Effector memory CD8-positive, alpha-beta T cell (primary cell): ENCODE measurements at regions not wholly inside any gene's neighbourhood (a gene's known extent, or its start where the extent isn't known, plus 50 kb on each side); places are given as distances from the start of the nearest gene placed in this dataset.

Experiments
- ATAC-seq: fragments of 150-1000 bp; cut with Tn5 transposase; replicated peaks from 2 replicates; pipeline ENCODE4 v1.10.0; 2021; ENCODE audit warnings: mild to moderate bottlenecking, moderate library complexity
- DNase-seq, 3 experiments: peaks; one replicate each; pipeline ENCODE4 v3.0.0; 2021
- H3K27ac Mint-ChIP-seq, 2 donors: one replicate each; pipeline ENCODE4 v1.8.0; 2022; ENCODE audit warnings: mild to moderate bottlenecking in 2 of 2, mixed read lengths in 2 of 2, moderate library complexity in 2 of 2
- H3K27me3 Mint-ChIP-seq, 2 donors: one replicate each; pipeline ENCODE4 v1.8.0; 2022; ENCODE audit warnings: mixed read lengths in 2 of 2
- H3K36me3 Mint-ChIP-seq: one replicate; pipeline ENCODE4 v1.8.0; 2022; ENCODE audit warnings: mild to moderate bottlenecking, moderate library complexity, mixed read lengths; ENCODE audit not compliant: insufficient read depth
- H3K4me1 Mint-ChIP-seq, 2 donors: one replicate each; pipeline ENCODE4 v1.8.0; 2022; ENCODE audit warnings: low read depth in 2 of 2, mixed read lengths in 2 of 2
- H3K4me3 Mint-ChIP-seq, 2 donors: one replicate each; pipeline ENCODE4 v1.8.0; 2022; ENCODE audit warnings: mild to moderate bottlenecking in 2 of 2, mixed read lengths in 2 of 2, moderate library complexity in 2 of 2
- H3K9me3 Mint-ChIP-seq, 2 donors: one replicate each; pipeline ENCODE4 v1.8.0; 2022; ENCODE audit warnings: mixed read lengths in 2 of 2

GRCh38 chr5:68482199-68482598, 266.6 kb downstream of the PIK3R1 start:
- no peak overlapping the region for H3K27ac Mint-ChIP-seq
- H3K4me3 Mint-ChIP-seq, result no peak overlapping the region
- H3K4me1 Mint-ChIP-seq, result no peaks in the 10 kb centered on the region
- no peaks in the 10 kb centered on the region for H3K9me3 Mint-ChIP-seq
- no peaks in the 10 kb centered on the region for H3K36me3 Mint-ChIP-seq
- ATAC-seq (no peak), DNase-seq (no peak)
- H3K27me3 Mint-ChIP-seq, result peaks cover 17 to 44% of the 10 kb centered on the region in 2 donors

DNA sequence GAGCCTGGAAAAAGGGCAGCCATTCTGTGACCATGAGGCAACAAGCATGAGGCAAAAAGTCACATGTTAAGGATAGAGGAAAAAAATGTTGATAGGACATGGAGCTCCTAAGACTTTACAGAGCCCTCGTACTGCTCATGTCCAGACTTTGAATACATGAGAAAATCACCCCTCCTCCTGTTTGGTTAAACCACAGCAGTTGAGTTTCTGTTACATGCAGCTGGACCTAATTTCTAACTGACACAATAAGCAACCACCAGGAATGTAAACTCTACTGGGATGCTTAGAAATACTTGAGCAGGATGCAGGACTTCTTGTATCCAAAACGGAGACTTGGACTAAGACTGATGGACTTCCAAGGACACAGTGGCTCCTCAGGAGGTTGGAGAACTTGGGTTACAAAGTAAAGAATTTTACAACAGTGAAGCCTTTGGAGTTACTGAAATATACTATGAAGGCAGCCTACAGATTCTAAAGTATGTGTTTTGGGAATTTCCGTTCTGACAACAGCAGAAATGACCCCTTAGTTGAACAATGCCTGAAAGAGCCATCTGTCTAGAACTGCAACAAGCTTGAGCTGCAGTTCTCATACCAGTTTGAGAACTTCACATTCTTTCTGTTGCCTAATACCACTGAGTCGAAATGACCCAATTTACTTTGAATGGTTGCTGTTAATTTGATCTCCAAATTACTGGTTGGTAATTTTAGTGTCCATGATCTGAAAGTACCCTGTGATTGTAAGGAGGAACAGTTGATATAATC, 268.9 kb downstream of the PIK3R1 start:
- Mint-ChIP-seq H3K36me3 (no peaks in the 10 kb centered on the region), H3K27ac (no peak overlapping the region), H3K4me1 (no peaks in the 10 kb centered on the region), H3K9me3 (no peaks in the 10 kb centered on the region), H3K27me3 (peaks cover 24 to 43% of the 10 kb centered on the region in 2 donors), H3K4me3 (no peak overlapping the region)
- ATAC-seq (no peak), DNase-seq (no peak)

GRCh38 chr5:68489556-68489955, 274.0 kb downstream of the PIK3R1 start:
- Mint-ChIP-seq H3K9me3 (no peaks in the 10 kb centered on the region), H3K27ac (no peak overlapping the region), H3K36me3 (no peaks in the 10 kb centered on the region), H3K4me1 (no peaks in the 10 kb centered on the region), H3K27me3 (peaks cover 27% of the 10 kb centered on the region in 2 donors), H3K4me3 (no peak overlapping the region)
- ATAC-seq (no peak), DNase-seq (no peak)

GRCh38 chr5:68490406-68490805, 274.9 kb downstream of the PIK3R1 start:
- Mint-ChIP-seq H3K4me3 (no peak overlapping the region), H3K9me3 (no peaks in the 10 kb centered on the region), H3K4me1 (no peaks in the 10 kb centered on the region), H3K27ac (no peak overlapping the region), H3K27me3 (peaks cover 26 to 27% of the 10 kb centered on the region in 2 donors), H3K36me3 (no peaks in the 10 kb centered on the region)
- DNase-seq (no peak), ATAC-seq (no peak)

DNA sequence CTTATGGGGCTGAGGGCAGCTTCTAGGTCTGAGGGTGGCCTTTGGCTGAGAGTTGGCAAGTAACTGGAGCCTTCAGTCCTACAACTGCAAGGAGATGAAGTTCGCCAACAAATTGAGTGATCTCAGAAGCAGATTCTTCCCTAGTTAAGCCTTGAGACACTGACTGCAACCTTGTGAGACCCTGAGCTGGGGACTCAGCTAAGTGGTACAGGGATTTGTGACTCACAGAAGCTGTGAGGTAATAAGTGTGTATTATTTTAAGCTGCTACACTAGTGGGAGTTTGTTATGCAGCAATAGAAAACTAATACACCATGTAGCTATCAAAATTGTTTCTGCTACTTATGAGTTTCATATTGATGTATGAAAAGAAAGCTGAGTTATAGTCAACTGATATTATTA, 279.2 kb downstream of the PIK3R1 start:
- no peak overlapping the region for H3K27ac Mint-ChIP-seq
- no peaks in the 10 kb centered on the region for H3K4me1 Mint-ChIP-seq

DNA sequence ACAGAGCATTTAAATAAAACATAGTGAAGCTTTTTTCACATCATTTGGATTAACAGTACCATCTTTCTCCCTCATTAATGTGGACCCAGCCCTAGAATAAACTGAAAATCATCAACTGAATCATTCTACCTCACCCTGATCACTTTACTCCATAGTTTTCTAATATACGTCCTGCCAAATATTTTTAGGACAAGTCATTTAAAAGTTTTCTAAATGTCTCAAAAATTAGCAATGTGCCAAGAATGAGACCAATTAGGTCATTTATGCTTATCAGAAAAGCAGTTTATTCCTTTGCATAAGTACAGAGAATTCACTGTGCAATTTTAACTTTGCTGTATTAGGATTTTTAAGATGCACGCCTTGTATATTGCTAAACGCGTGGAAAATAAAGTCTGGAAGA, 284.4 kb downstream of the PIK3R1 start:
- ATAC-seq (no peak), DNase-seq (no peak)
- H3K27me3 Mint-ChIP-seq, result peaks cover 5 to 12% of the 10 kb centered on the region in 2 donors
- H3K4me3 Mint-ChIP-seq, result no peak overlapping the region
- no peaks in the 10 kb centered on the region for H3K36me3 Mint-ChIP-seq
- H3K27ac Mint-ChIP-seq, result no peak overlapping the region
- peaks cover 5 to 20% of the 10 kb centered on the region in 2 donors for H3K9me3 Mint-ChIP-seq
- H3K4me1 Mint-ChIP-seq, result no peaks in the 10 kb centered on the region

More for the DNA sequence above, 279.2 kb downstream of the PIK3R1 start:
- ATAC-seq (no peak), DNase-seq (no peak)
- Mint-ChIP-seq H3K27me3 (peaks cover 0 to 11% of the 10 kb centered on the region in 2 donors), H3K4me3 (no peak overlapping the region), H3K36me3 (no peaks in the 10 kb centered on the region), H3K9me3 (peaks cover 5 to 20% of the 10 kb centered on the region in 2 donors)

GRCh38 chr5:68500813-68501212, 285.3 kb downstream of the PIK3R1 start:
- H3K27me3 Mint-ChIP-seq, result peaks cover 5 to 12% of the 10 kb centered on the region in 2 donors
- H3K36me3 Mint-ChIP-seq, result no peaks in the 10 kb centered on the region
- no peak overlapping the region for H3K4me3 Mint-ChIP-seq
- no peaks in the 10 kb centered on the region for H3K4me1 Mint-ChIP-seq
- DNase-seq, result no peak
- H3K27ac Mint-ChIP-seq, result no peak overlapping the region
- no peak for ATAC-seq
- peaks cover 5 to 20% of the 10 kb centered on the region in 2 donors for H3K9me3 Mint-ChIP-seq

DNA sequence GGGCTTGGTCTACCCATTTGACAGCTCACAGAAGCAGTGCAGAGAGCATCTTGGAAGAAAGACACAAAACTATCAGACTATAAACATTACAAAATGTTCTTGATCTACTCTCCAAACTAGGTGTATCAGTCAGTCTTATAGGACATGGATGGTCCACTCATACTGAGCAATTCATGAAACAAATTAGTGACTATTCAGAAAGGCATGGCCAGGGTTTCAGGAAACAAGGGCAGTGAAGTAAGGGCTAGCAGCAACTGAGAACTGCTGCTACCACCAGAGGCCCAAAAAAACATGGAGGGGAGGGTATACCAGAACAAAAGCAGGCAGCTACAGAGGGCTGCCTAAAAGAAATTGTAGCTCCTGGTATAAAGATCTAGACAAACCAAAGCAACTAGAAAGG, 287.0 kb downstream of the PIK3R1 start:
- ATAC-seq (no peak), DNase-seq (no peak)
- Mint-ChIP-seq H3K36me3 (no peaks in the 10 kb centered on the region), H3K4me1 (no peaks in the 10 kb centered on the region), H3K4me3 (no peak overlapping the region), H3K27ac (no peak overlapping the region), H3K9me3 (peaks cover 0 to 13% of the 10 kb centered on the region in 2 donors), H3K27me3 (peaks cover 5 to 12% of the 10 kb centered on the region in 2 donors)

- no peak for ATAC-seq
- DNase-seq, result no peak
- Mint-ChIP-seq H3K36me3 (no peaks in the 10 kb centered on the region), H3K4me1 (no peaks in the 10 kb centered on the region), H3K27me3 (peaks cover 5 to 12% of the 10 kb centered on the region in 2 donors), H3K9me3 (no peaks in the 10 kb centered on the region), H3K4me3 (no peak overlapping the region), H3K27ac (no peak overlapping the region)
Observed at GRCh38 chr5:68504306-68504705, 288.8 kb downstream of the PIK3R1 start.

DNA sequence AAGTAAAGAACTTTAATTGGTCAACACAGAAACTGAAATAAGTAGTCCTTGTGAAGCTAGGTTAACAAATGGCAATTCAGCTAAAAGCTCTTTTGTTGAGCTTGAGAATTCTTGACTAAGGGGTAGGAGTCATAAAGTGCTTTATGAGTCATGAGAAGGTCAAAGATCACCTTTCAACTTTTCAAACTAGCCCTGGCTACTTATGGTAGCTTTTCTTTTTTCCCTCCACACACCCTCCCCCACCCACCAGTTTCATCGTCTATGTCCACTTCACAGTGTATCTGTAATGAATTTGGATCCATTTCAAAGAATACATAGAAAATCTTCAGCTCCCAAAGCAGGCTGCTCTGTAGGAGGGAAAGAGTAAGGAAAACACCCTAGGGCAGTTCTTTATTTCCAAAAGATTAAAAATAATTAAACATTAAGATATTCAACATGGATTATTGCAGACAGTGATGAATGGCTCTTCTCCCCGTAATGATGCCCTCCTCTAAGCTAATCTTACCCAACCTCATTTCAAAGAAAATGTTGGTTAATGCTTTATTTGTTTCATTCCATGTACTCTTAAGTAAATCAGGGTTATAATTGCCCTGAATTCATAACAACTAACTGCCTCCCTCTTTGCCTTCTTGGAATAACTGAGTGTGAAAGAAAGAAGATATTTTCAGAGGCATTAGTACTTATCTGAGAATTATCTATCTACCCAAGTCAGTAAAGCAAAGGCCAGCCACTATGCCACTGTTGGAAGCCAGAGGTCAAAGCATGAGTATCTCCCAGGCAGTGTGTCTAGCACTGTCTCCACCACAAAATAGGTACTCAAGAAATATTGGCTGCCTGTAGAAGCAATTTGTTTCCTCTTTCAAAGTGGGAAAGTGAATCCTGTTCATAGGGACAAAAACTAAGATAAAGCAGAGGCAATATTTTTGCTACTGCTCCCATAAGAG, 290.6 kb downstream of the PIK3R1 start:
- H3K27me3 Mint-ChIP-seq, result peaks cover under 1 to 17% of the 10 kb centered on the region in 2 donors
- H3K27ac Mint-ChIP-seq, result no peak overlapping the region
- H3K4me1 Mint-ChIP-seq, result no peaks in the 10 kb centered on the region
- no peaks in the 10 kb centered on the region for H3K9me3 Mint-ChIP-seq
- DNase-seq (no peak), ATAC-seq (no peak)
- H3K36me3 Mint-ChIP-seq, result no peaks in the 10 kb centered on the region
- no peak overlapping the region for H3K4me3 Mint-ChIP-seq

DNA sequence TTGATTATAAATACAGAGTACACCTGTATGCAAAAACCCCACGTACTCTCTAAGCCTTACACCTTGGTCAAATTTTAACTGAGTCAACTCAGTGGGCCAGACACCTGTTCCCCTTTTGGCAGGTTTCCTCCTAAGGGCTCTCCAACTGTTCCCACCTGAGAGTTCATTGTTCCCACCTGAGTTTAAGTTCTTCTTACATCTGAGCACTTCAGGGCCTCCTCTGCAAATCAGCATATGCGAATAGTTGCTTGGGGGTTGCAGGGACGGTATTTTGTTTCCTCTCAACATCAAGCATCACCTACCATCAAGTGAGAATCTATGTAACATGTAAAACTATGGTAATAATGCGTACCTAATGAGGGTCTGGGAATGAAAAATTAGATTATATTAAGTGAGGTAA, 300.0 kb downstream of the PIK3R1 start:
- Mint-ChIP-seq H3K4me3 (no peak overlapping the region), H3K9me3 (no peaks in the 10 kb centered on the region)

DNA sequence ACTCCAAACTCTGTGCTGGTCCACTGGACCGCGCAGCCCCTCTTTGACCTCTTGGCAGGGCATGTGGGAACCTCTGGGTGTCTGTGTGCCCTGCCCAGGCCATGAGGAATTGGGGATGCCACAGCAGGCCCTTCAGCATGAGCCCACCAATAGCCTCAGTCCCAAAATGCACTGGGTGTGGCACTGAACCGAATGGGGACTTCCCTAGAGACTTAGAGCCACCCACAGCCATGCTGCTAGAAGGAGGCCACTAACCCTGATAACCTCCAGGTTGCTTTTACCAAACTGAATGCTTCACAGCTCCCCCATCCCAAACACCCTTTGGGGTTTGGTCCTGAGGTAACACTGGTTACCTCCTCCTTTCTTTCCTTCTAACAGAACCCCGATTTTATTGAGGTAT, 302.7 kb downstream of the PIK3R1 start:
- no peak overlapping the region for H3K27ac Mint-ChIP-seq
- DNase-seq (no peak), ATAC-seq (no peak)
- no peaks in the 10 kb centered on the region for H3K36me3 Mint-ChIP-seq
- no peaks in the 10 kb centered on the region for H3K4me1 Mint-ChIP-seq
- no peak overlapping the region for H3K4me3 Mint-ChIP-seq
- no peaks in the 10 kb centered on the region for H3K9me3 Mint-ChIP-seq
- peaks cover 7 to 15% of the 10 kb centered on the region in 2 donors for H3K27me3 Mint-ChIP-seq

More for the DNA sequence above, 300.0 kb downstream of the PIK3R1 start:
- peaks cover 7 to 31% of the 10 kb centered on the region in 2 donors for H3K27me3 Mint-ChIP-seq
- ATAC-seq, result no peak
- DNase-seq, result no peak
- no peaks in the 10 kb centered on the region for H3K4me1 Mint-ChIP-seq
- no peaks in the 10 kb centered on the region for H3K36me3 Mint-ChIP-seq
- no peak overlapping the region for H3K27ac Mint-ChIP-seq

DNA sequence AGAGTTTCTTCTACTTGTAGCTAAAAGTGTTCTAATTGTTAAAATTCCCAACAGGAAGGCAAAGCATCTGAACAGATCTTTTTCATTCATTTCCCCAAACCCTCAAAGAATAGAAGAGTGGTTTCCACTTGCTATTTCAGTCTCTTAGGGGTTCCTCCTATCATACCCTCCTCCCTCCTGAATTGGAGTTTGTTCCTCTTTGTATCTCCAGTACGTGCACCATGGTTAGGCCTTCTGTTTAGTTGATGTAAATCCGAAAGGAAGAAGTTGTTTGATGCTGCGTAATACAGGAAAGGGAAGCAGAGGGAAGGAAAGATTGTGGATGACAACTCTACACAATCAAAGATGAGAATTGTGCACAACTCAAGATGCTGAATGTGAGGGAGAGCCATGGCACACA, 303.6 kb downstream of the PIK3R1 start:
- ATAC-seq, result no peak
- Mint-ChIP-seq H3K4me1 (no peaks in the 10 kb centered on the region), H3K4me3 (no peak overlapping the region)

More for the DNA sequence above, 303.6 kb downstream of the PIK3R1 start:
- Mint-ChIP-seq H3K27me3 (peaks cover 7 to 14% of the 10 kb centered on the region in 2 donors), H3K27ac (no peak overlapping the region), H3K9me3 (no peaks in the 10 kb centered on the region), H3K36me3 (no peaks in the 10 kb centered on the region)
- DNase-seq, result no peak
